H1 (cell line): ENCODE measurements at regions not wholly inside any gene's neighbourhood (a gene's known extent, or its start where the extent isn't known, plus 50 kb on each side); places are given as distances from the start of the nearest gene placed in this dataset.

Experiments used
- CHD1 ChIP-seq: IDR thresholded peaks from 2 replicates; pipeline ENCODE4 v1.6.1; 2012; ENCODE audit warnings: low read depth, low read length, improper control_type of control experiment
- KDM4A ChIP-seq: IDR thresholded peaks from one replicate; pipeline ENCODE4 v1.7.1; 2012; ENCODE audit warnings: low read depth, mild to moderate bottlenecking, moderate library complexity, low read length, inconsistent platforms; ENCODE audit not compliant: severe bottlenecking
- KDM5A ChIP-seq: fragments of 200-600 bp; IDR thresholded peaks from 2 replicates; pipeline ENCODE4 v1.7.1; 2012; ENCODE audit warnings: mild to moderate bottlenecking, low read length, inconsistent platforms, mixed read lengths
- NANOG ChIP-seq: IDR thresholded peaks from 2 replicates; pipeline ENCODE4 v1.6.1; 2011; ENCODE audit warnings: low read length, low read depth, mild to moderate bottlenecking, inconsistent platforms; ENCODE audit not compliant: insufficient read depth, poor library complexity, severe bottlenecking
- POLR2A ChIP-seq, 2 experiments: IDR thresholded peaks; 1 replicate in 1 of 2; 2 replicates in 1 of 2; pipeline ENCODE4 v1.6.1; 2011; ENCODE audit warnings: low read depth in 2 of 2, low read length in 2 of 2, mild to moderate bottlenecking in 2 of 2; ENCODE audit errors: control extremely low read depth in 1 of 2
- RNF2 ChIP-seq: fragments of 200-900, 300-1000 bp; sonication (generic); IDR thresholded peaks from 2 replicates; pipeline ENCODE4 v1.7.1; 2016; ENCODE audit warnings: borderline replicate concordance, low read depth, mild to moderate bottlenecking, antibody characterized with exemption, low read length; ENCODE audit not compliant: poor library complexity, severe bottlenecking; ENCODE audit errors: missing control alignments
- USF2 ChIP-seq: IDR thresholded peaks from 2 replicates; pipeline ENCODE4 v1.6.1; 2011; ENCODE audit warnings: low read length, improper control_type of control experiment

- no peak for TF ChIP-seq USF2
- no peak for TF ChIP-seq RNF2
- no peak for TF ChIP-seq KDM5A
- no peak for TF ChIP-seq KDM4A
- TF ChIP-seq CHD1: no peak
- TF ChIP-seq POLR2A (IDR thresholded peaks at IDR 0.05; ENCODE audit: control extremely low read depth in 1 of 2, low read depth in 2 of 2, low read length in 2 of 2): no peak
- no peak for TF ChIP-seq NANOG
Measured at GRCh38 chr20:19956976-19957375, 60.2 kb upstream of the NAA20 start (continued).
